HepG2 (cell line): ENCODE measurements at regions not wholly inside any gene's neighbourhood (a gene's known extent, or its start where the extent isn't known, plus 50 kb on each side); places are given as distances from the start of the nearest gene placed in this dataset.

Experiments used
- ATAC-seq: fragments of 200-7000 bp; cut with Tn5 transposase; 3 replicates; pipeline ENCODE4 v1.9.1; 2020; ENCODE audit warnings: mild to moderate bottlenecking, moderate library complexity
- BruUV-seq: library from RNA; stranded (reverse); fragments of 400-500 nt; replicated peaks from 2 replicates; lab custom pipeline; 2021; lab: Mats Ljungman, UMichigan
- CTCF ChIA-PET: fragments of 300-600 bp; formaldehyde crosslinking; extraction: SDS; loops from one replicate; lab custom pipeline; 2021; ENCODE audit warnings: low total read pairs, inconsistent platforms, low intra/inter-chr PET ratio; lab: Yijun Ruan, JAX
- POLR2A ChIA-PET: fragments of 350-600 bp; sonication (Branson Sonifier 250); formaldehyde crosslinking; loops from one replicate; lab custom pipeline; 2020; ENCODE audit warnings: antibody characterized with exemption, inconsistent platforms; lab: Yijun Ruan, JAX
- DNase-seq: peaks from one replicate; pipeline ENCODE4 v3.0.0-alpha.2; 2015; ENCODE audit warnings: low spot score
- FAIRE-seq: peaks from 3 replicates; lab custom pipeline; 2011; peaks lifted over from hg19 to GRCh38; lab: Jason Lieb, UNC
- H2AFZ ChIP-seq: one replicate; pipeline ENCODE4 v1.6.1; 2011; ENCODE audit warnings: low read length, inconsistent platforms
- H3K27ac ChIP-seq: fragments of 300-600 bp; 3 replicates; pipeline ENCODE4 v1.8.0; 2011; ENCODE audit warnings: mixed run types, mild to moderate bottlenecking, mixed read lengths, low read length, inconsistent platforms; ENCODE audit not compliant: insufficient read depth; ENCODE audit errors: extremely low read length
- H3K27me3 ChIP-seq, 2 experiments: fragments of 200-600 bp in 1 of 2; 2 replicates in 1 of 2; 3 replicates in 1 of 2; pipeline versions ENCODE4 v1.6.0 to v1.8.0; 2011; ENCODE audit warnings: low read length in 2 of 2, mild to moderate bottlenecking in 2 of 2, moderate library complexity in 2 of 2, inconsistent platforms in 1 of 2; ENCODE audit not compliant: insufficient read depth in 2 of 2, control insufficient read depth in 1 of 2
- H3K36me3 ChIP-seq, 2 experiments: fragments of 200-600 bp in 1 of 2; replicated peaks in 1 of 2; 2 replicates in 1 of 2; 3 replicates in 1 of 2; pipeline versions ENCODE4 v1.5.1 to v1.8.0; 2011; ENCODE audit warnings: low read length in 2 of 2, inconsistent platforms in 1 of 2; ENCODE audit not compliant: insufficient read depth in 2 of 2, control insufficient read depth in 1 of 2
- H3K4me1 ChIP-seq: 2 replicates; pipeline ENCODE4 v1.5.1; 2012; ENCODE audit warnings: low read length, inconsistent platforms; ENCODE audit not compliant: insufficient read depth
- H3K4me2 ChIP-seq: 2 replicates; pipeline ENCODE4 v1.6.0; 2011; ENCODE audit warnings: low read depth, low read length, inconsistent platforms
- H3K4me3 ChIP-seq, 3 experiments: fragments of 200-600 bp in 1 of 3; sonication (generic), shearing (Covaris generic) in 1 of 3; replicated peaks in 1 of 3; 2 replicates each; pipeline ENCODE4 v1.5.1; 2011 to 2016; ENCODE audit warnings: low read length in 3 of 3, inconsistent platforms in 2 of 3, low read depth in 2 of 3, mild to moderate bottlenecking in 2 of 3, control low read depth in 1 of 3, mixed read lengths in 1 of 3; ENCODE audit not compliant: insufficient read depth in 1 of 3
- H3K79me2 ChIP-seq: one replicate; pipeline ENCODE4 v1.6.1; 2011; ENCODE audit warnings: low read length, inconsistent platforms; ENCODE audit not compliant: insufficient read depth
- H3K9ac ChIP-seq: 2 replicates; pipeline ENCODE4 v1.6.0; 2011; ENCODE audit warnings: mild to moderate bottlenecking, low read depth, low read length, inconsistent platforms; ENCODE audit not compliant: insufficient read depth
- H3K9me3 ChIP-seq: 2 replicates; pipeline ENCODE4 v1.5.1; 2012; ENCODE audit warnings: mild to moderate bottlenecking, low read length
- H4K20me1 ChIP-seq: 2 replicates; pipeline ENCODE4 v1.6.0; 2011; ENCODE audit warnings: inconsistent platforms, mild to moderate bottlenecking, low read length, moderate library complexity; ENCODE audit not compliant: insufficient read depth
- NFE2 ChIP-seq: sonication (generic); formaldehyde crosslinking; IDR thresholded peaks from 2 replicates; pipeline ENCODE4 v1.4.0; 2020; ENCODE audit warnings: missing genetic modification reagents
- ZBTB4 ChIP-seq: sonication (generic); formaldehyde crosslinking; IDR thresholded peaks from 2 replicates; pipeline ENCODE4 v1.4.0; 2020; ENCODE audit warnings: missing genetic modification reagents, mild to moderate bottlenecking, borderline replicate concordance
- ZNF34 ChIP-seq: sonication (generic); formaldehyde crosslinking; IDR thresholded peaks from 2 replicates; pipeline ENCODE4 v1.4.0; 2020; ENCODE audit warnings: mild to moderate bottlenecking, missing genetic modification reagents, borderline replicate concordance
- ZNF451 ChIP-seq: sonication (generic); formaldehyde crosslinking; IDR thresholded peaks from 2 replicates; pipeline ENCODE4 v1.5.0; 2020; ENCODE audit warnings: mild to moderate bottlenecking, missing genetic modification reagents
- ZNF83 ChIP-seq: sonication (generic); formaldehyde crosslinking; IDR thresholded peaks from 2 replicates; pipeline ENCODE4 v1.4.0; 2020; ENCODE audit warnings: missing genetic modification reagents, mild to moderate bottlenecking, borderline replicate concordance
- WGBS: methylation state at CpG from one replicate; pipeline ENCODE4 v1.1.6; 2017; ENCODE audit warnings: low lambda C conversion rate; 5-methylcytosine and 5-hydroxymethylcytosine counted together
- in situ Hi-C: cut with HindIII; loops from 2 replicates; pipeline ENCODE4 v1.10.0; 2017; ENCODE audit warnings: low pct_unique_long_range_greater_than_20kb; ENCODE audit not compliant: extremely low pct_ligation_motif_present
- intact Hi-C: fragments of 100-400 bp; cut with micrococcal nuclease; formaldehyde crosslinking; loops from one replicate; pipeline ENCODE4 v1.10.0; 2022; ENCODE audit not compliant: unreplicated experiment
- TF ChIP-seq, protein P1 (sequence below): IDR thresholded peaks from 2 replicates; pipeline ENCODE4 v1.6.1; 2016

GRCh38 chr21:22231013-22231412 lies 1232.8 kb downstream of the NCAM2 start (continued):
- TF ChIP-seq ZBTB4 (no peak), ZNF34 (CRISPR knock-in tag) (no peak), ZNF451 (no peak), NFE2 (CRISPR knock-in tag) (no peak), ZNF83 (CRISPR knock-in tag) (no peak)

DNA sequence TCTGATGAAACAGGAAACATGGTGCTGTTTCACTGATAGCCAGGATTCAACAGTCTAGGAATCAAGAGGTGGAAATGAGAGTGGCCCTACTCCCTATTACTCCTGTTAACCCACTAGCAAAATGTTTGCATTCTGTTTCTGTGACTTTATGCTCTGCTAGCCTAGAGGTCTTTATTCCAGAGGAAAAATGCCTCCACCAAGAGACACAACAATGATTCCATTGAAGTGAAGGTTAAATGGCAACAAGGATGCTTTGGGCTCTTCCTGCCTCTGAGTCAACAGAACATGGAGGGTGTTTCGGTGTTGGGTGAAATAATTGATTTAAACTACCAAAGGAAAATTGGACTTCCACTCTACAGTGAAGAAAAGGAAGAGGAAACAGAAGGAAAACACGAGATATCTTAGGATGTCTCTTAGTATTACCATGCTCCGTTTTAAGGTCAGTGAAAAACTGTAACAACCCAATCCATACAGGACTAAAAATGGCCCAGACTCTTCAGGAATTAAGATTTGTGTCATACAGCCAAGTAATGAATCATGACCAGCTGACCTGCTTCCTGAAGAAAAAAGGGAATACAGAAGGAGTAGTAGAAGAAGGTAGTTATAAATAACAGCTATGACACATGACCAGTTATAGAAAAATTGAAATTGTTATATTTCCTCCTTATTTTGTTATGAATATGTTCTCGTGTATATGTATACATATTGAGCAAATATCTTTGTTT lies 1237.8 kb downstream of the NCAM2 start:
- Histone ChIP-seq H3K27me3 (no peaks in the 10 kb centered on the region), H3K4me2 (no peak overlapping the region), H2AFZ (no peak overlapping the region), H3K4me1 (no peaks in the 10 kb centered on the region), H3K9ac (no peak overlapping the region), H3K4me3 (no peak overlapping the region), H3K9me3 (peaks cover 90% of the 10 kb centered on the region), H3K79me2 (no peaks in the 10 kb centered on the region), H4K20me1 (no peaks in the 10 kb centered on the region), H3K36me3 (no peaks in the 10 kb centered on the region), H3K27ac (no peak overlapping the region)
- WGBS = 2% methylated on average over 4 of the region's 4 CpGs
- POLR2A ChIA-PET = no interaction called here
- ATAC-seq (no peak), DNase-seq (no peak), FAIRE-seq (no peak)
- no TSS peak for BruUV-seq
- CTCF ChIA-PET = no interaction called here
- intact Hi-C loops = no loop called here
- TF ChIP-seq, protein P1, sequence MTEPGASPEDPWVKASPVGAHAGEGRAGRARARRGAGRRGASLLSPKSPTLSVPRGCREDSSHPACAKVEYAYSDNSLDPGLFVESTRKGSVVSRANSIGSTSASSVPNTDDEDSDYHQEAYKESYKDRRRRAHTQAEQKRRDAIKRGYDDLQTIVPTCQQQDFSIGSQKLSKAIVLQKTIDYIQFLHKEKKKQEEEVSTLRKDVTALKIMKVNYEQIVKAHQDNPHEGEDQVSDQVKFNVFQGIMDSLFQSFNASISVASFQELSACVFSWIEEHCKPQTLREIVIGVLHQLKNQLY (CRISPR knock-in tag) = no peak
- TF ChIP-seq, all 625 proteins: peak for 0
- in situ Hi-C loops = no loop called here
